ENCODE measurements at regions not wholly inside any gene's neighbourhood (a gene's known extent, or its start where the extent isn't known, plus 50 kb on each side); places are given as distances from the start of the nearest gene placed in this dataset.
A peak's percentile ranks its signal among the peaks of the same experiment; 100 is the strongest.

DNA sequence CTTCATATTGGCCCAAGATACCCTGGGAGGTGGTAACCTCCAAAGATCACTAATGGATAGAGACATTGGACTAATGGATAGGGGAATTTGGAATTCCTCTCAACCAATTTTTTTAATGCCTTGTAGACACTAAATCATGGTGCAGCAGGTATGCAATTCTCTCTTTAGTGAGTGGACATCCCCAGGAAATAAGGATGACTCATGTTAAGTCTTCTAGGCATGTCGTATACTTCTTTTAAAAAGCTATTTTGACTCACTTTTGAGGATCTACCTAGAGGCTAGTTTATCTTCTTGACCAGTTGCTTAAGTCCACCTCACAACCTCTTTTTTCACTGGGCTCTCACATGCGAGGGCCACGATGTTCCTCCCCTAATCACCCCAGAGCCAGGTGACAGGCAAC lies 211.6 kb upstream of the CDH12 start:
- DNase-seq = no peak

DNA sequence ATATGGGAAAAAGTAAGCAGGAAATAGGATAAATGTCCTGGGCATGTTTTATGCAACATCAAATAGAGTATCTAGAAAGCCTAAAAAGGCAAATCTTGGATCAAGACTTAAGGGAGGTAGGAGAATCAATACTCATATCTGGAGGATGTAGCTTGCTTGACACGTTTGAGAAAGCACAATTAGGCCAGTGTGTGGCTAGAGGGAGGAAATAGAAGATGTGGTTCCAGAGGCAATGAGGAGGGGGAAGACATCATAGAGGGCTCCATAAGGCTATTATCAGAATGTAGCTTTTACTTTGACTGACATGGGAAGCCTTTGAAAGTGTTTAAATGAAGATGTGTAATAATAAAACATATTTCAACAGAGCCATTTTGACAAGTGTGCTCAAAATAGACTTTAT lies 200.7 kb upstream of the CDH12 start:
- no peak for DNase-seq

DNA sequence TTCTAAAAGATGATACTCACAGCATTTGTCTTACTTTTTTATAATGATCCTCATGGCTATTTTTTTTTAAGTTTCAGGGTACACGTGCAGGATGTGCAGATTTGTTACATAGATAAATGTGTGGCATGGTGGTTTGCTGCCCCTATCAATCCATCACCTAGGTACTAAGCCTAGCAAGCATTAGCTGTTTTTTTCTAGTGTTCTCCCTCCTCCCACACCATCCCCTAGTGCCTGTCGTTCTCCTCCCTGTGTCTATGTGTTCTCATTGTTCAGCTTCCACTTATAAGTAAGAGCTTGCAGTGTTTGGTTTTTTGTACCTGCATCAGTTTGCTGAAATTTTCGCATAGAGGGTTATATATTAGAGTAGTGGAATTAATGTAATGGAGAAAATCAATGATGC lies 189.1 kb upstream of the CDH12 start:
- DNase-seq = no peak

DNA sequence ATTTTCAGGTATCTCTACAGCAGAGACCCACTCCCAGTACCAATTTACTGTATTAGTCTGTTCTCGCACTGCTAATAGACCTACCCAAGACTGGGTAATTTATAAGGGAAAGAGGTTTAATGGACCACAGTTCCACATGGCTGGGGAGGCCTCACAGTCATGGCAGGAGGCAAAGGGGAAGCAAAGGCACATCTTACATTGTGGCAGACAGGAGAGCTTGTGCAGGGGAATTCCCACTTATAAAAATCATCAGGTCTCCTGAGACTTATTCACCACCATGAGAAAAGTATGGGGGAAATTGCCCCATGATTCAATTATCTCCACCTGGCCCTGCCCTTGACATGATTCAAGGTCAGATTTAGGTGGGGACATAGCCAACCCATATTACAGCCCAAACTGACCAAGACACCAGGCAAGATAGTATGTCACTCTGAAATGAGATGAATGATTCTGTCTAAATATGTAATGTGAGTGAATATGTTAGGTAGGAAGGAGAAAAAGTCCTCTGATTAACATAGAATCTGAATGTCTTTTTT lies 182.5 kb upstream of the CDH12 start:
- no peak for DNase-seq

DNA sequence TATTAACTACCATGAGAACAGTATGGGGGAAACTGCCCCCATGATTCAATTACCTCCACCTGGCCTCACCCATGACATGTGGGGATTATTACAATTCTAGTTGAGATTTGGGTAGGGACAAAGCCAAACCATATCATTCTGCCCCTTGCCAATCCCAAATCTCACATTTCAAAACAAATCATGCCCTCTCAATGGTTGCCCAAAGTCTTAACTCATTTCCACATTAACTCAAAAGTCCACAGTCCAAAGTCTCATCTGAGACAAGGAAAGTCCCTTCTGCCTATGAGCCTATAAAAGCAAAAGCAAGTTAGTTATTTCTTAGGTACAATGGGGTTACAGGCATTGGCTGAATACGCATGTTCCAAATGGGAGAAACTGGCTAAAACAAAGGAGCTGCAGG lies 180.7 kb upstream of the CDH12 start:
- no peak for DNase-seq

DNA sequence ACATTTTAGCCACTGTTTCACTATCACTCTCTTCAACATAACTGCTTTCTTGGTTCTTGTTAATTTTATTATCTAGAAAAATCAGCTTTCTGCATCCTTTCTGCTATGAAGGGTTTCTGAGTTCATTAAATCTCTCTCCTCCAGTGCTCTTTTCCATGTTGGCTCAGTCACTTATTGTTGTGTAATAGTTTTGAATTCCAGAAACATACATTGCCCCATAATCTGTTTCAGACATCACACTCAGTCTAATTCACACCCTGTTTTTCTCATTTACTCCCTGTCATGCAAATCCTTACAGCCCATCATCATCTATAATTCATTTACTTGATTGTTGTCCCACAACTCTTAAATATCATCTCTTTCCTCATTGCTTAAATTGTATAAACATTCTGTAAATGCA lies 176.1 kb upstream of the CDH12 start:
- no peak for DNase-seq

DNA sequence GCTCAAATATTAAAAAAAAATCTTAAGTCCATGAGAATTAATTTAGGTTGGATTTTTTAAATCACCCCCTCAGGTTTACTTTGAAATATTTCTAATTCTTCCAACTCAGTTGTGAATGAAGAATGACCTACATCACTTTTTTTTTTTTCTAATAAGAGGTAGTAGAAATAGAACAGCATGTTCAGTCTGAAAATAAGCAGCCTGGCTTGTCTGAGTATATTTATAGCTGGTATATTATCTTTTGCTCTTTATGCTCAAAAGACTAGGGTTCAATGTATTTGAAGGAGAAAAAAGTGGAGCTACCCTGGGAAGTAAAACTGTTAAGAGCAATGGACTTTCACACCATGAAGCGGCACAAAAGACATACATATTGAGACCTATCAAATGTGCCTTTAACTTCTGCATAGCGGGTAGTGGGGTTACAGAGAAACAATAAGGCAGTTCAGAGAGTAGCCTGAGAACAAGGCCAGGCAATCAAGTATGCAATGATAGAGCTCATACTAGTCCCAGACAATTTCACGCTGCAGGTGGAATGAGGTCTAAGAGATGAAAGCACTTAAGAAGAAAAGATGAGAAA lies 175.4 kb upstream of the CDH12 start:
- no peak for DNase-seq

DNA sequence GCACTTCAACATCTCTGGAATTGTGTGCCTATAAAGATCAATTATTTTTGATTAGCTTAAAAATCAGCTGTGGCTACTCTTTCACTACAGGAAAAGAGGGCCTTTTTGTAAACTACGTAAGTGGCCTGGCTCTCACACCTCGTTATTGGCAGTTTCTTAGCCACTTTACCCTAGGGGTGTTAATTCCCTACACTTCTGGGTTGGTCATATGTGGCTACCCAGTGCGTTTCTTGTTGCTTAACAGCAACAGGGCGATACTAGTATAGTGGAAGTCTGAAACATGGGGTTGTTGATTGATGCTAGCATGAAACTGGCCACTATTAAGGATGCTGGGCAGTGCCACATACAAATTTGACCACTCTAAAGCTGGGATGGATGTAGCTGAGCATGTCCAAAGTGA lies 174.7 kb upstream of the CDH12 start:
- no peak for DNase-seq

DNA sequence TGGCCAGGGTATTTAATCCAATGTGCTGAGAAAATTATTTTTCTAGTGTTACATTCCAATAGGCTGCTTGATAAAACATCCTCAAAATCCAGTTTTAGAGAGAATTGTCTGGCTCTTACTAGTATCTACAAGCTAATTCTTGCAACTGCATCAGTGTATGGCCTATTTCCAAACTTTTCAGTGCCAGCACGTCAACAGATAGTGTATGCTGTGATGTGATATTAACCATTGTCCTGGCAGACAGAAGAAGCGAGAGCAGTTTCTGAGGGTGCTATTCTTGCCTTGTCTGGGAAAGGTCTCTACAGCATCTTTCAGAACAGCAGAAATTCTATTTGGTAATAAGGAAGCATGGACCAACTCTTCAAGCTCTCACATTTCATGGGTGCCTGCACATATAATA lies 174.2 kb upstream of the CDH12 start:
- DNase-seq = no peak

DNA sequence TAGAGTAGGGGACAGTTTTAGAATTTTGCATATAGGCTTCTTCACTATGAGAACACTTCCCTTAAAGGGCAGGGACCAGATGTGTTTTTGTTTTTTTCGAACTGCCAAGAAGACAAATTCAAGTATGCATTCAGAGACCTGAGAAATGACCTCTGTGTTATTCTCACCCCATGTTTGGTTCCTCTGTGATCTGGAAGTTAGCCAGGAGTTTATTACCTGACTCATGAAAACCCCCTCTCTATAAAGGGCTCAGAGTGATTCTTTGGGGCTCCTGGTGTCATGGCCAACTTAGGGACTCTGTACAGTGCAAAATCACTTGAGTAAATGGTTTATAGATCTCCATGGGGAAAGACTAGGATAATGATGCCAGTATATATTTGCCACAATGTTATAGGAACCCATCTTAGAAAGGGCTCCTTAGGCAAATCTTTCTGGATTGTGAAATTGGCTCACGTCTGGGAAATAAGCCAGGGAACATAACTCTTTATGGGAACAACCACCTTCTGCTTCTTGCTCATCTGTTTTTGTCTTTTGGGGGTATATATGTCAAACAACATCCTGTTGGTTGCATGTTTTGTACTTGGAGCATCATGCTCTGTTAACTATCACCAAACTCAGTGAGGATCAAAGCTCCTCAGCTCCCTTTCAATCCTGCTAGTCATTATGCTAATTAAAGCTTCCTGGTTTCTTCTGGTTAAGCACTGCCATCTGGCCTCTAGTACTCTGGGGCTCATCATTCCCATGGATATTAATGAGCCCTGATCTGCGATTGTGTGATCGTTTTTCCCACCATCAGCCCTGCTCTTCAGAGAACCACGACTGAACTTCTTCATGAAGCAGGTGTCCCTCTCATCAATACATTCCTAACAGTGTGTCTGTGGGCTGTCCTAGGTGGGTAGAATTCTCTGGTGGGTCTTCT lies 173.4 kb upstream of the CDH12 start:
- no peak for DNase-seq

DNA sequence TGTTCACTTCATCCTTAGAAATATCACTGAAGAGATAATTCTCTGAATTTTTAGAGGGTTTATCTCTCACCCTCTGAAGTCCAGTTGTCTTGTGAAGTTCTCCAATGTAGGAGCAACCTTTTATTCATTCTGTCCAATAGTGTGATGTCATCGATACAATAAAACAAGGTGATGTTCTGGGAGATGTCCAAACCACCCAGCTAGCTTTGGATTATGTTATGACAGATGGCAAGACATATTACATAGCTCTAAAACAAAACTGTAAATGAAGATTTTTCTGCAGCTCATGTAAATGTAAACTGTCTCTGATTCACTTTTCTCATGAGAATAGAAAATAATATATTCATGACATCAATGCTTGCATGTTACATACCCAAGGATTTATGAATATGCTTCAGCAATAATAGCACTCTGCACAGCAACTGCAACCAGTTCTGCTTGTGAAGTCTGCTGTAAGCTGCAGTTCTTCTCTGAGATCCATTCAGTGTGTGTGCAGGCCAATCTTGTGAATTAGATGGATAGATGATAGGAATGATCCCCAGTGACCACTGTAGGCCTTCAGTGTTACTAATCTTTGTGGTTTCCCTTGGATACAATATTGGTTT lies 172.6 kb upstream of the CDH12 start:
- DNase-seq = no peak

DNA sequence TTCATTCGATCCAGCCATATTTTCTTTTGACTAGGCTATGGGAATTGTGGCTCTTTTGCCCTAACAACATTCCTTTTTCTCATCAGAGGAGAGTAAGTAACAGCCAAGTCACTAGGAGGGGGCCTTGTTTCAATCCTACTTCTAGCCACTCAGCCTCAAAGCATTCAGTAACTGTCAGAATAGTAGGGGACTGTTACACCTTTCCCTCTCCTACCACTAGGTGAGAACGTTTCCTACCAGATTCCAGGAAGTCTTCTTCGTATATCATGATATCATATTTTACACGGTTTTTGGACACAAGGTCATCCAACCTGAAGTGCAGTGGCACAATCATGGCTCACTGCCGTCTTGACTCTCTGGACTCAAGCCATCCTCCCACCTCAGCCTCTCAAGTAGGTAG lies 171.3 kb upstream of the CDH12 start:
- no peak for DNase-seq

DNA sequence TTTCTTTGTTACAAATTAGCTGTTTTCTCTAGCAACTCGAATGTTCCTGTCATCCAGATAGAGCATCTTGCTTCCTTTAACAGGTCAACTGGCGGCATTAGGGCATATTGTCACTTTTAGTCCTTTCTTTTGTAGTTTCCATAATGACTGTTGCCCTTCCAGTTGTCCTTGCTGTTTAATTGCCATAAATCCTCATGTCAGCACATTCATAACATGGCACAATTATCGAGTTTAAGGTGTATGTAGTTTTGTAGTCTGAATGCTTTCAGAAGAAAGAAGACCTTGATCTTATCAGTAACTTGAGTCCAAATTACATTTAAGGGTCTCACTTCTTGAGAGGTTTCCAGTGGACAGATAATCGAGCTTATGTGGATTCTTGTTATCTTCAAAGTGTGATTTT lies 161.7 kb upstream of the CDH12 start:
- no peak for DNase-seq

DNA sequence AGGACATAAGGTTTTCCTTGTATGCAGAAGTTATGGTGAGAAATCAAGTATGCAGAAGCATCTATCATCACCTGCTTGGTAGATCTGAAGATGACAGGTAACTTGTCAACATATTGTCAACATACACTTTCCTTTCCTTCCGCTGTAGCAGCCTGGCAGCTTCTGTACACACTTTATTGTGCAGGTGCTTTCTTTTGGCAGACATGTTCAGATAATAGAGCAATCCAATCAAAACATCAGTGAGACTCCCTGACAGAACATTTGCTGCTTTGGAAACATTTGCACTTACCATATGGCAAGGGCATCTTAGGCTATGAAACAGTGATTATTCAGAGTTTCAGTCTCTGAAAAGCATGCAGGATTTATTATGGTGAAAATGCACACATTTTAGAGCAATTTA lies 161.1 kb upstream of the CDH12 start:
- peak; percentile 35 for DNase-seq

DNA sequence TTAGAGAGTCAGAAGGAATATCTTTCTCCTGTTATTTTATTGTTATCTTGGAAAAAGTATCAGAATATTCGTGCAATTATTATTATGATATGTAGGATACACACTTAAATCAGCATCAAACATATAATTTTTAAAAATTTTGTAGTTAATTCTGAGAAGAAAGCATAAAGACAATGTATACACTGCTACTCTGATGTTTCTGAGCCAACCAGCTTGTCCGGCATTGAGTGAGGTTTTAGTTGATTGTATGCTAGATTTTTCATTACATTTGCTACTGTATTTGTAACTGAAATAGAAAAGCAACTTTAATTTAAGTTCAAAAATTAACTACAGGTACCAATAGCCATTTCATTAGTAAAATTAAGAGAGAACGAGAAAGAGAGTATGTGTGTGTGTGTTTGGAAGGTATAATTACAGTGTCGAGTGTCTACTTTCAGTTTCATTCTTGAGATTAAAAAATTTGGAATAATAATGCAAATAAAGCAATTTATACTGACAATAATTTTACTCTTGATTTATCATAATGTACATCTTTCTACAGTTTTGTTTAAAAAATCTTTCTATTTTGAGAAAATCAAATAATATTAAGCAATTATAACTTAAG lies 160.4 kb upstream of the CDH12 start:
- peak; percentile 62 for DNase-seq

DNA sequence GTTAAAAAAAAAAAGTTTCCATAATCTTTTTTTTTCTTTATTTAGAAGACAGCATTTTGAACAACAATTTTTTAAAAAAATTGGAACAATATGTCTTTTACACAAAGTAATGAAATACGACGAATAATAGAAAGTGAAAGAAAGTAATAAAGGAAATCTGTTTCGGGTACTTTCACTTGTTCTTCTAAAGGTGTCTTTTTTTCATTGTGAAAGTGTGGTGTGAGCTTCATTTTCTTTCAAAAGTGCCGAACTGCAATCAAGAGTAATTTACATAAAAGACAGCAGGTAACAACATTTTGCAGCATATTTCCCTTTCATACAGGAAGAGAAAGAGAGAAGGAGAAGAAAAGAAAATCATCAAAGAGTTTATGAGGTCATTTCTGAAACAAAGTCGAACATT lies 159.7 kb upstream of the CDH12 start:
- peak; percentile 62 for DNase-seq

DNA sequence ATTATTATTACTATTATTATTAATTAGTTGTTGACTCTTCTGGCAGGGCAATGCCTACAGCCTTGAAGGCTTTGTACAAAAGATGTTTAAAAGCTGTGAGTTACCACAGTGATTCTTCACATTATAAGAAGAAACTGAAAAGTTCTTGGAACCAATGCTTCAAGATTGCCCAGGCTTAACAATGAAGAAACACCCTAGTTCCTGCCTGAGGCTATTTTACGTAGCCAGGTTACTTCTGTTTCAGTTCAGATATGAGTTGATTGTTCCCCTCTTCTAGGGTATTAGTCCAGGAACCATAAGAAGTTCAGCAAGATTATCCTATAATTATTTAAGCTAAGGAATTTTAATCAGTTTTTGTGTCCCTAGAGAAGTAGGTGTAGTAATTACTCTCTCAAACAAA lies 154.6 kb upstream of the CDH12 start:
- no peak for DNase-seq

DNA sequence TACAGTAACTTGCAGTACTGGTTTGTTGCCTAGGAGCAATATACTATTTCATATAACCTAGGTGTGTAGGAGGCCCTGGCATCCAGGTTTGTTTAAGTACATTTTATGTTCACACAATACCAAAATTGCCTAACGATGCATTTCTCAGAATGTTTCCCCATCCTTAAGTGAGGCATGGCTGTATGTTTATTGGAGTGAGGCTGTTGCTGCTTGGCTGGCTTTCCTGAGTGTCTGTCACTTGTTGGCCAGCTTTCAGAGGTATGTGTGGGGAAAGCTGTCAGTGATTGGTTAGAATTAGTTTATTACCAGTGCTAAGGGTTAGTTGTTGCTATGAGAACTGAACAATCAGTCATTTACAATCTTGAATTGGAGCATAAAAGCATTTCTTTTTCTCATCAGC lies 154.1 kb upstream of the CDH12 start:
- DNase-seq = no peak

DNA sequence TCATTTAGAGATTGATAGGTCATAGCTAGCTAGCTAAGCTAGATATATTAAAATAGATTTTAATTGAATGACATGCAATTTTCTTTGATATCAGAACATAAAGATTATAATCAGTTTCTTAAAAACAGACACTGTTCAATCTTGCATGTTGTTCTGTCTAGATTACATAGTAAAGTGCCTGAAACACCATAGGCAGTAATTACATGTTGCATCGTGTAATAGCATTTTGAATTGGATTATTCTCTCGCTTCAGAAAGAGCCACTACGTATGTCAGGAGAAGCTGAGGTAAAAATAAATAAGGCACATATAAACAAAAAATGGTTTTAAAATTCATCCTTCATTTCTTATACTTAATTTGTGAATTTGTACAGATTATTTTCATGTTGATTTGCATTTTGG lies 148.0 kb upstream of the CDH12 start:
- no peak for DNase-seq

DNA sequence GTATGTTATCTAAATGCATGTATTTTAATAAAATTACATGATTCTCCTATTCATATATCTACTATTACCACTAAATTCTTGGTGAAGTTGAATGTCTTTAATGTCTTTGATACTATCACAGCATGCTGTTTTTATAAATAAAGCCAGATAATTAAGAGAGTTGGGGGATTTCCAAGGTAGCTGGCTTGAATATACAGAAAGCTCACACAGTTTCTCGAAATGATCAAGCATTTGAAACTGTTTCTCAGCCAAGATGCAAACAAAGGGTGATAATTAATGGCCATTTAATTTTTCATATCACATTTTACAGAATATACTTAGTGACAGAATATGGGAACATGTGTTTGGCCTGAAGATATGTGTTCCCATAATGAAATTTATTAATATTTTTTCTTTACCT lies 145.6 kb upstream of the CDH12 start:
- no peak for DNase-seq

DNA sequence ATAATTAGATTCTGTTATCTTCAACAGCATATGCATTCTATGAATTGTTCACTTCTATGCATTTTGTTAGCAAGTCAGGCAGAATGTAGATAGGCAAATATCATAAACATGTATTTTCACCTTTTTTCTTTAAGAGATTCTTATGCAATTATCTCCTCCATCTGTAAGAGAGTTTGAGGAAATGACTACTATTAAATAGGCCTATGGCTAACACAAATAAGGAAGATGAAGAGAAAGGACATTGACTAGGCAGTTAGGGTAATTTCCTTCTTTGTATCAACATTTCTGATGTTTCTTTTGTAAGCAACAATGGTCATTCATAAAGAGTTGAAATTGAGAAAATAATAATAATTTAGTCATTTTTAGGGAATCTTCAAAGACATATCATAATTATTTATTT lies 145.2 kb upstream of the CDH12 start:
- DNase-seq = no peak

DNA sequence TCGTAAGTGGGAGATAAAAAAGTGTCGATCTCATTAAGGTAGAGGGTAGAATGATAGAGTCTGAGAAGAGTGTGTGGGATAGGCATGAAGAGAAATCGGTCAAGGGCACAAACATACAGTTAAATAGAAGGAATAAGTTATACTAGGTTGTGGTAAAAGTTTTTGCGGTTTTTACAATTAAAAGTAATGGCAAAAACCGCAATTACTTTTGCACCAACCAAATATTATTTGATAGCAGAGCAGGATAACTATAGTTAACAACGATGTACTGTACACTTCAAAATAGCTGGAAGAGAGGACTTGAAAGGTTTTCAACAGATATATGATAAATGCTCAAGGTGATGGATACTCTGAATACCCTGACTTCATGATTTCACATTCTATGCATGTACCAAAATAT lies 135.8 kb upstream of the CDH12 start:
- DNase-seq = no peak

DNA sequence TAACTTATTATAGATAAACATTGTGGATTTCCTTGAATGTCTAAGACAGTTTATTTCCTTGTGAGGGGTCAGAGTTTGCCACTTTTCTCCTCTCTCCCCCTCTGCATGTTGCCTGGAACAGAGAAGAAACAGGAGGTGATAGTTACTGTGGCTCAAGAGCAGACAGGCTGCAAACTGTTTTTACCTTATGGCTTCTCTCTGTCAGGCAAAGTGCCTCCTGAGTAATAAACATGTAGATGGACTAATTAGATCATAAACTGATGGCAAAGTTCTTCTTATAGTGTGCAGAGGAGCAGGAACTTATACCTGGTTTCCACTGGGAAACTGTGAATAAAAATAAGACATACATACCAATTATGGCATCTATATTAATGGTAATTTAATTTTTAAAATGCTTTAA lies 133.1 kb upstream of the CDH12 start:
- DNase-seq = no peak

DNA sequence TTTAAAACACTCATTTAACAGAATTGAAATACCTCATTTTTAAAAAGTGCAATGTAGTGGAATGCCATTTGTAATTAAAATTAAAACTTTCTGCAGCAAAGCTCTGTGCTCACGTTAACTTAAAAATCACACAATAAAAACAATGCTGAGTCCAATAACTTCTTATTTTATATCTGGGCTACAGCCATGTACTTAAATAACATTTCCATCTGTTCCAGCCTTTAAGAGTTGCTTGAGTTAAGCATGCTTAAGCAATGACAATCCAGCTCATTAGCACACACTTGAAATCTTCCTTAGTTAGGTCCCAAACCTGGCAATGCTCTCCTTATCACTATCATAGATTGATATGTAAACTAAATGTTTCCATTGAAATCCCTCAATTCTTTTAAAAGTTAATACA lies 132.3 kb upstream of the CDH12 start:
- no peak for DNase-seq

Data from OCI-M1 (cell line).